ENCODE measurements at regions not wholly inside any gene's neighbourhood (a gene's known extent, or its start where the extent isn't known, plus 50 kb on each side); places are given as distances from the start of the nearest gene placed in this dataset.

DNA sequence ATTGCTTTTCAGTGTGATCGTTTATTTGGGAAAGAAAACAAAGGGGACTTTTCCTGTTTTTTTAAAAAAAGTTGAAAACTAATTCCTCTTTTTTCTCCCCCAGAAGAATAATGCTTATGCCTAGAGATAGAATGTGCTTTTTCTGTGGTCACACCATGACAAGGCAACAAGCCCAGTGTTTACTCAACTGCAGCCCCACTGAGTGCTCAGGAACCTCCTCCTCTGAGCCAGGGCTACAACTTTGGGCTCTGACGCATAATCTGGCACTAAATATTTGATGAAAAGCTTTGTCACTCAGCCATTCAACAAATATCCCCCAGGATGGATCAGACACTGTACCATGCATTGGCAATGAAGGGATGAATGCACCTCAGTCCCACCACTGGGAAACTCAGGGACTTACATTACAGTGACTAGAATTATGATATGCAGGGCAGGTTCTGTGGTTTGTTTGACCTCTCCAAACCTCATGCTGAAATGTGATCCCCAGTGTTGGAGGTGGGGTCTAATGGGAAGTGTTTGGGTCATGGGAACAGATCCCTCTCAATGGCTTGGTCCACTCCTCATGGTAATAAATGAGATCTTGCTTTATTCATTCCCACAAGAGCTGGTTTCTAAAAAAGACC, 155.9 kb downstream of the CCDC34 start:
- WGBS, 5 donors, result 49 to 63% (median 58%) methylated on average over 2 of the region's 2 CpGs
- H3K36me3 ChIP-seq, result no peaks in the 10 kb centered on the region
- H3K4me1 ChIP-seq, result peaks cover 0 to 60% (median 8%) of the 10 kb centered on the region in 6 donors

DNA sequence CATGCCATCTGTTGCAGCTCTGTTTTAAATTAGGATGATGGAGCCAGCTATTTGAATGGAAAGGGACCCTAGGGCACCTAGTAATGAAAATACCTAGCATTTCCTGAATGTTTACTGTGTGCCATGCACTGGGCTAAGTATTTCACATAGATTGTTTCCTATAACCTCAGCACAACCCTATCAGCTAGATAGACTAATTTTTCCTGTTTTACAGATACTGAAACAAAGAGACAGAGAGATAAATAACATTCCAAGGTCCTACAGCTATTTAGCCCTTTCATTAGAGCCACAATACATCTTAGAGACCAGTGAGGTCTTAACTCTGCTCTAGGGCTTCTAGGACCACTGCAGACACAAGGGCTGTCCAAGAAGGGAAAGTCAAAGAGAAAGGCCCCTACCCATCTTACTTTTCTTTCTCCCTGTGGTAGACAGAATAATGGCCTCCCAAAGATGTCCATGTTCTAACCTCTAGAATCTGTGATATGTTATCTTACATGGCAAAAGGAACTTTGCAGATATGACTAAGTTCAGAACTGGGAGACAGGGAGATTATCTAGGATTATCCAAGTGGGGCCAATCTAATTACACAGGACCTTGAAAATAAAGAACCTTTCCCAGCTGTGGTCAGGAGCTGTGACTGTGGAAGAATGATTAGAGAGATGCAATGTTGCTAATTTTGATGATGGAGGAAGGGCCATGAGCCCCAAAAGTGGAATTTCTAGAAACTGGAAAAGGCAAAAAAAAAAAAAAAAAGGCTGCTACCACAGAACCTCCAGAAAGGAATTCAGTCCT, 157.0 kb downstream of the CCDC34 start:
- Histone ChIP-seq H3K4me1 (peaks cover 3 to 60% (median 15%) of the 10 kb centered on the region in 6 donors), H3K4me3 (no peak overlapping the region), H3K27ac (peak overlapping the region in 3 of 8 donors; percentile 31 to 59 (median 50)), H3K36me3 (no peaks in the 10 kb centered on the region), H3K9me3 (no peaks in the 10 kb centered on the region), H3K27me3 (replicated peaks in 1 of 7) (no peaks in the 10 kb centered on the region)
- no peak for TF ChIP-seq POLR2AphosphoS5 (IDR thresholded peaks at IDR 0.05)
- no peak for TF ChIP-seq POLR2A (IDR thresholded peaks at IDR 0.05)
- TF ChIP-seq, protein P1, sequence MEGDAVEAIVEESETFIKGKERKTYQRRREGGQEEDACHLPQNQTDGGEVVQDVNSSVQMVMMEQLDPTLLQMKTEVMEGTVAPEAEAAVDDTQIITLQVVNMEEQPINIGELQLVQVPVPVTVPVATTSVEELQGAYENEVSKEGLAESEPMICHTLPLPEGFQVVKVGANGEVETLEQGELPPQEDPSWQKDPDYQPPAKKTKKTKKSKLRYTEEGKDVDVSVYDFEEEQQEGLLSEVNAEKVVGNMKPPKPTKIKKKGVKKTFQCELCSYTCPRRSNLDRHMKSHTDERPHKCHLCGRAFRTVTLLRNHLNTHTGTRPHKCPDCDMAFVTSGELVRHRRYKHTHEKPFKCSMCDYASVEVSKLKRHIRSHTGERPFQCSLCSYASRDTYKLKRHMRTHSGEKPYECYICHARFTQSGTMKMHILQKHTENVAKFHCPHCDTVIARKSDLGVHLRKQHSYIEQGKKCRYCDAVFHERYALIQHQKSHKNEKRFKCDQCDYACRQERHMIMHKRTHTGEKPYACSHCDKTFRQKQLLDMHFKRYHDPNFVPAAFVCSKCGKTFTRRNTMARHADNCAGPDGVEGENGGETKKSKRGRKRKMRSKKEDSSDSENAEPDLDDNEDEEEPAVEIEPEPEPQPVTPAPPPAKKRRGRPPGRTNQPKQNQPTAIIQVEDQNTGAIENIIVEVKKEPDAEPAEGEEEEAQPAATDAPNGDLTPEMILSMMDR (IDR thresholded peaks at IDR 0.05 in 8 of 11, conservative IDR thresholded peaks at IDR 0.05 in 3 of 11), result no peak
- intact Hi-C loops (cut with DNase I; ENCODE audit: low total_unique reads), result no loop called here
- no peak for DNase-seq

More for the DNA sequence above, 155.9 kb downstream of the CCDC34 start:
- intact Hi-C loops (cut with DNase I; ENCODE audit: low total_unique reads), result no loop called here
- Histone ChIP-seq H3K27ac (peak overlapping the region in 2 of 8 donors; percentile 50 to 59), H3K9me3 (no peaks in the 10 kb centered on the region), H3K4me3 (no peak overlapping the region), H3K27me3 (replicated peaks in 1 of 7) (no peaks in the 10 kb centered on the region)
- no peak for DNase-seq
- TF ChIP-seq, protein P1 (IDR thresholded peaks at IDR 0.05 in 8 of 11, conservative IDR thresholded peaks at IDR 0.05 in 3 of 11), result no peak
- no peak for TF ChIP-seq POLR2A (IDR thresholded peaks at IDR 0.05)
- no peak for TF ChIP-seq POLR2AphosphoS5 (IDR thresholded peaks at IDR 0.05)

DNA sequence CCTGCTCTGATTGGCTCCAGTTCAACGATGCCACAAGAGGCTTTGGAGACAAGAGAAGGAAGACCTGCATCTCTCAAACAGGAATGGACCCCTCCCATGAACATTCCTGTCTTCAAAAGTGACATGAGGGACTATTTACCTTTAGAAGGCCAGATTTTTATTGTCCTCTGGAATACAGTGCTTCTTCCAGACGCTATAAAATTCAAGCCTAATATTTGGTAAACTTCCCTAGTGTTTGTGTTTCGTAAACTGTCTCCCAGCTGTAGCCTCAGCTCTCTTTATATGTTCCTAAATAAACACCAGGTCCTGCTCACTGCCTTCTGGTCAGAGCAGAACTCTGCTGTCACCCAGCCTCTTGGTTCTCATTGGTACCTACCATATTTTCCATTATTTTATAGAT, 157.8 kb downstream of the CCDC34 start:
- WGBS, 5 donors, result 49 to 62% (median 53%) methylated on average over 3 of the region's 3 CpGs
- intact Hi-C loops (cut with DNase I; ENCODE audit: low total_unique reads), result no loop called here

More for the DNA sequence above, 157.8 kb downstream of the CCDC34 start:
- H3K27ac ChIP-seq, result peak overlapping the region in 1 of 8 donors; percentile 50
- H3K27me3 ChIP-seq (replicated peaks in 1 of 7), result no peaks in the 10 kb centered on the region
- no peaks in the 10 kb centered on the region for H3K9me3 ChIP-seq
- TF ChIP-seq, protein P1 (IDR thresholded peaks at IDR 0.05 in 8 of 11, conservative IDR thresholded peaks at IDR 0.05 in 3 of 11), result no peak
- TF ChIP-seq POLR2AphosphoS5 (IDR thresholded peaks at IDR 0.05), result no peak
- no peak for TF ChIP-seq POLR2A (IDR thresholded peaks at IDR 0.05)
- H3K4me3 ChIP-seq, result no peak overlapping the region
- no peaks in the 10 kb centered on the region for H3K36me3 ChIP-seq
- DNase-seq, result no peak
- H3K4me1 ChIP-seq, result peaks cover 3 to 65% (median 18%) of the 10 kb centered on the region in 6 donors
